ENCODE measurements at regions not wholly inside any gene's neighbourhood (a gene's known extent, or its start where the extent isn't known, plus 50 kb on each side); places are given as distances from the start of the nearest gene placed in this dataset.

DNA sequence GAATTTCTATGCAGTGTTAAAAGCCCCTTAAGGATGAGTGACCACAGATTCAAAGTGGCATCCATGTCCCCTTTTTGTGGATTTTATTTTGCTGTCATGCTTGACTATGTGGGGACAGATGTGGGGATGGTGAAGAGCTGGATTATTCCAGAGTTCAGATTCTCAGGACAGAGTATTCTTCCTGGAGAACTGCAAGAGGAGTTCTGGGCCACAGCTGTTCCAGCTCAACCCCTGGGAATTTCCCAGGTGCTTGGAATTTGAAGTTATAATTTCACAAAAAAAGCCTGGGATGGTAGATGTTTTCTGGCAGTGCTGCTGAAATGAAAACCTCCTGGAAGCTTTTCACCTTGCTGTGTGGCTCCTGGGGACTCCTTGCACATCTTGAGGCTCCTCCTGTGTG lies 671.8 kb upstream of the MARCKS start:
- Histone ChIP-seq H3K27ac (ENCODE audit: low read depth in 1 of 2, low read length in 1 of 2) (no peak overlapping the region), H3K9me3 (ENCODE audit: control insufficient read depth in 2 of 2, insufficient read depth in 1 of 2, low read length in 1 of 2) (no peaks in the 10 kb centered on the region)
- DNase-seq (ENCODE audit: low read depth in 6 of 9, low spot score in 9 of 9), result no peak

DNA sequence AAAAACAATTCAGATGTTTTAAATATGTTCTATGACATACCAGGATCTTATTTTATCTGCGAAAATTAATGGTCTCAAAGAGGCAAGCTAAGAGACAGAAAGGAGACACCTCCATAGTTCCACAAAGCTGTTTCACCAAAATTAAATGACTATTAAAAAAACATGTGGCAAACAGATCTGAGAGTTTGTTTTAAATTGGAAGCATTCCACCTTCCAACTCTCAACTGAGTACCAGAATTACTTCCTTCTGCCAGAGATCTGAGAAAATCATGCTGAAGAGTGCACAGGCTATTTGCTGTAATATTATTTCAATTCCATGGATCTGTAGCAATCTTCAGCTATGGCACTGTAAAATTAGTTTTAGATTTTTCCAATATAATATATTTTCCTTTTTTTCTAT lies 669.5 kb upstream of the MARCKS start:
- no peak overlapping the region for H3K4me3 ChIP-seq (ENCODE audit: low read length in 2 of 2)
- H3K4me1 ChIP-seq (ENCODE audit: control insufficient read depth in 2 of 2, insufficient read depth in 2 of 2, low read length in 2 of 2), result no peaks in the 10 kb centered on the region
- H3K27ac ChIP-seq (ENCODE audit: low read depth in 1 of 2, low read length in 1 of 2), result no peak overlapping the region
- DNase-seq (ENCODE audit: low read depth in 6 of 9, low spot score in 9 of 9), result no peak
- H3K9me3 ChIP-seq (ENCODE audit: control insufficient read depth in 2 of 2, insufficient read depth in 1 of 2, low read length in 1 of 2), result no peaks in the 10 kb centered on the region
- H3K27me3 ChIP-seq (ENCODE audit: control insufficient read depth in 2 of 2, insufficient read depth in 1 of 2, low read length in 1 of 2), result no peaks in the 10 kb centered on the region
- WGBS, result 87% methylated on average over 1 of the region's 1 CpG
- no peaks in the 10 kb centered on the region for H3K36me3 ChIP-seq (ENCODE audit: control insufficient read depth in 2 of 2, insufficient read depth in 2 of 2, low read length in 1 of 2)

More for the DNA sequence above, 671.8 kb upstream of the MARCKS start:
- Histone ChIP-seq H3K4me3 (ENCODE audit: low read length in 2 of 2) (no peak overlapping the region), H3K4me1 (ENCODE audit: control insufficient read depth in 2 of 2, insufficient read depth in 2 of 2, low read length in 2 of 2) (no peaks in the 10 kb centered on the region), H3K27me3 (ENCODE audit: control insufficient read depth in 2 of 2, insufficient read depth in 1 of 2, low read length in 1 of 2) (no peaks in the 10 kb centered on the region), H3K36me3 (ENCODE audit: control insufficient read depth in 2 of 2, insufficient read depth in 2 of 2, low read length in 1 of 2) (no peaks in the 10 kb centered on the region)

DNA sequence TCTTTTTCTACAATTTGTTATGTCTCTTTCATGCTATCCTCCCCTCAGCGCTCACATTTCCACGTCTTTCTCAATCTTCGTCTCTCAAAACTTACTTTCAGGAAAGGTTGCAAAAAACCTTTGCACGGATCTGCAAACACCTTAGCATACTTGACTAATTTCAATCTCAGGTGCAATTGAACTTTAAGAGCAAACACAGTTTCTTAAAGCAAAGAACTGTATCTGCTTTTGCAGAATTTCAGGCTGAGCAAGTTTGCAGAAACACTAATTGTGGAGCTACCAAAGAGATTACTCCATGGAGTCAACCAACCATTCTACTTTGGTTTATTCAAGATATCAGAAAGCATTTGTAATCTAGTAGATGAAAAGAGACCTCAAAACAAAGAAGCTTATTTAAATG lies 668.2 kb upstream of the MARCKS start:
- no peak for DNase-seq (ENCODE audit: low read depth in 6 of 9, low spot score in 9 of 9)
- Histone ChIP-seq H3K4me1 (ENCODE audit: control insufficient read depth in 2 of 2, insufficient read depth in 2 of 2, low read length in 2 of 2) (no peaks in the 10 kb centered on the region), H3K4me3 (ENCODE audit: low read length in 2 of 2) (no peak overlapping the region), H3K36me3 (ENCODE audit: control insufficient read depth in 2 of 2, insufficient read depth in 2 of 2, low read length in 1 of 2) (no peaks in the 10 kb centered on the region), H3K27me3 (ENCODE audit: control insufficient read depth in 2 of 2, insufficient read depth in 1 of 2, low read length in 1 of 2) (no peaks in the 10 kb centered on the region), H3K9me3 (ENCODE audit: control insufficient read depth in 2 of 2, insufficient read depth in 1 of 2, low read length in 1 of 2) (no peaks in the 10 kb centered on the region), H3K27ac (ENCODE audit: low read depth in 1 of 2, low read length in 1 of 2) (no peak overlapping the region)
- WGBS, result 97% methylated on average over 4 of the region's 4 CpGs

- WGBS, result 96% methylated on average over 2 of the region's 2 CpGs
- H3K4me1 ChIP-seq (ENCODE audit: control insufficient read depth in 2 of 2, insufficient read depth in 2 of 2, low read length in 2 of 2), result no peaks in the 10 kb centered on the region
- H3K27me3 ChIP-seq (ENCODE audit: control insufficient read depth in 2 of 2, insufficient read depth in 1 of 2, low read length in 1 of 2), result no peaks in the 10 kb centered on the region
- H3K36me3 ChIP-seq (ENCODE audit: control insufficient read depth in 2 of 2, insufficient read depth in 2 of 2, low read length in 1 of 2), result no peaks in the 10 kb centered on the region
- no peak overlapping the region for H3K27ac ChIP-seq (ENCODE audit: low read depth in 1 of 2, low read length in 1 of 2)
- H3K9me3 ChIP-seq (ENCODE audit: control insufficient read depth in 2 of 2, insufficient read depth in 1 of 2, low read length in 1 of 2), result no peaks in the 10 kb centered on the region
- DNase-seq (ENCODE audit: low read depth in 6 of 9, low spot score in 9 of 9), result no peak
- H3K4me3 ChIP-seq (ENCODE audit: low read length in 2 of 2), result no peak overlapping the region
Measured at GRCh38 chr6:113190170-113190569, 667.0 kb upstream of the MARCKS start.

- H3K27ac ChIP-seq (ENCODE audit: low read depth in 1 of 2, low read length in 1 of 2), result no peak overlapping the region
- no peaks in the 10 kb centered on the region for H3K36me3 ChIP-seq (ENCODE audit: control insufficient read depth in 2 of 2, insufficient read depth in 2 of 2, low read length in 1 of 2)
- no peaks in the 10 kb centered on the region for H3K27me3 ChIP-seq (ENCODE audit: control insufficient read depth in 2 of 2, insufficient read depth in 1 of 2, low read length in 1 of 2)
- DNase-seq (ENCODE audit: low read depth in 6 of 9, low spot score in 9 of 9), result no peak
- H3K4me1 ChIP-seq (ENCODE audit: control insufficient read depth in 2 of 2, insufficient read depth in 2 of 2, low read length in 2 of 2), result no peaks in the 10 kb centered on the region
- WGBS, result 85% methylated on average over 2 of the region's 2 CpGs
- H3K4me3 ChIP-seq (ENCODE audit: low read length in 2 of 2), result no peak overlapping the region
- no peaks in the 10 kb centered on the region for H3K9me3 ChIP-seq (ENCODE audit: control insufficient read depth in 2 of 2, insufficient read depth in 1 of 2, low read length in 1 of 2)
Measured at GRCh38 chr6:113194090-113194489, 663.1 kb upstream of the MARCKS start.

DNA sequence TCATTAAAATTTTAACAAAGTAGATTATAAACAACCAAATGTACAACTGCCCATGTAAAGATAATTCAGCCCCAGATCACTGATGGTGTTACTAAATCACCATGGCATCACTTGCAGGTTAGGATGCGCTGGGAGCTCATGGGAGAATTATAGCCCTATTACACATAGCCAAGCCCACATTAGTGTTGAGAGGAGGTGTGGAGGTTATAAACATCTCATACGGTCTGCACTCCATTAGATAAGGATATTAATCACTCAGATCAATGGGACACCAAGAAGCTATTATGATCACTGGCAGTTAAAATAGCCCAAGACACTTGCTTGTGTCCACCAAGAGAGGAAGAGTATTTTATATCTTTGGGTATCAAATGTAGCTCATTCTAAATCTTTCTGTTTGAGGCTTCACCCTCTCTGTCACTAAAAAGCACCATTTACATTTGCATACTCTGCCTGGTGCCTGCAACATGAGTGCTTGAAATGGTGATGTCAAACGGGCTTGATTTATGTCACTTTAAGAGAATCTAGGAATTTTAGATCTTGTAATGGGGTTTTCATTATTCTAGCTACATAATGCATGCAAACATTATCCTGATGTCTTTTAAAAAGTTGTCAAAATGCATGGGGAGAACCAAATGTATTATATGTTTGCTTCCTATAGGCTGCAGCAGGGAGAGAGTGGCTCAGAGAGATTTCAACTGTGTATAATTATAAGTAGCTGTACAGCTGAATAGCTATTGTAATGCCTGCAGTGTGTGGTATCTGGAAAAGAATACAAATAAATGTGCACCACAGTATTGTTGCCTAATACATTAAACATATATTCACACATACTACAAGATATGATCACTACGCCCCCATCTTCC lies 654.1 kb upstream of the MARCKS start:
- H3K9me3 ChIP-seq (ENCODE audit: control insufficient read depth in 2 of 2, insufficient read depth in 1 of 2, low read length in 1 of 2), result no peaks in the 10 kb centered on the region
- no peaks in the 10 kb centered on the region for H3K36me3 ChIP-seq (ENCODE audit: control insufficient read depth in 2 of 2, insufficient read depth in 2 of 2, low read length in 1 of 2)
- H3K27ac ChIP-seq (ENCODE audit: low read depth in 1 of 2, low read length in 1 of 2), result no peak overlapping the region
- H3K27me3 ChIP-seq (ENCODE audit: control insufficient read depth in 2 of 2, insufficient read depth in 1 of 2, low read length in 1 of 2), result no peaks in the 10 kb centered on the region
- DNase-seq (ENCODE audit: low read depth in 6 of 9, low spot score in 9 of 9), result no peak
- H3K4me3 ChIP-seq (ENCODE audit: low read length in 2 of 2), result no peak overlapping the region
- H3K4me1 ChIP-seq (ENCODE audit: control insufficient read depth in 2 of 2, insufficient read depth in 2 of 2, low read length in 2 of 2), result no peaks in the 10 kb centered on the region
- 93% methylated on average over 4 of the region's 4 CpGs for WGBS

GRCh38 chr6:113203715-113204110 lies 653.4 kb upstream of the MARCKS start:
- H3K4me3 ChIP-seq (ENCODE audit: low read length in 2 of 2), result no peak overlapping the region
- H3K27ac ChIP-seq (ENCODE audit: low read depth in 1 of 2, low read length in 1 of 2), result no peak overlapping the region
- no peak for DNase-seq (ENCODE audit: low read depth in 6 of 9, low spot score in 9 of 9)
- H3K9me3 ChIP-seq (ENCODE audit: control insufficient read depth in 2 of 2, insufficient read depth in 1 of 2, low read length in 1 of 2), result no peaks in the 10 kb centered on the region
- no peaks in the 10 kb centered on the region for H3K27me3 ChIP-seq (ENCODE audit: control insufficient read depth in 2 of 2, insufficient read depth in 1 of 2, low read length in 1 of 2)
- H3K4me1 ChIP-seq (ENCODE audit: control insufficient read depth in 2 of 2, insufficient read depth in 2 of 2, low read length in 2 of 2), result no peaks in the 10 kb centered on the region
- H3K36me3 ChIP-seq (ENCODE audit: control insufficient read depth in 2 of 2, insufficient read depth in 2 of 2, low read length in 1 of 2), result no peaks in the 10 kb centered on the region
- WGBS, result 81% methylated on average over 4 of the region's 4 CpGs

DNA sequence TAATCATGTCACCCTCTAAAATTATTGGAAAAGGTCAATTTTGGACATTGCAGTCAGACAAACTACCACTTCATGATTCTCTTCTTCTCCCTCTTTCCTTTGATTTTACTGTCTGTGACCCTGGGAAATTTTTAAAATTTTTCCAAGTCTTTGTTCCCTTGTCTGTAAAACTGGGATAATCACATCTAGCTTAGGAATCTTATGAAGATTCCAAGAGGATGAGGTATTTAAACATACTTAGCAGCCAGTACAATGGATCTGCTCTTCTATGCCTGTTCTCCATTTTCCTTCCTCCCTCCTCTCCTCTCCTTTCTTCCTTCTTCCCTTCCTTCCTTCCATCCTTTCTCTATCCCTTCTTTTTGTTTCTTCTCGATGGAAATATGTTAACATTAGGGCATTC lies 651.6 kb upstream of the MARCKS start:
- no peaks in the 10 kb centered on the region for H3K9me3 ChIP-seq (ENCODE audit: control insufficient read depth in 2 of 2, insufficient read depth in 1 of 2, low read length in 1 of 2)
- no peaks in the 10 kb centered on the region for H3K36me3 ChIP-seq (ENCODE audit: control insufficient read depth in 2 of 2, insufficient read depth in 2 of 2, low read length in 1 of 2)
- H3K27me3 ChIP-seq (ENCODE audit: control insufficient read depth in 2 of 2, insufficient read depth in 1 of 2, low read length in 1 of 2), result no peaks in the 10 kb centered on the region
- WGBS, result 85% methylated on average over 1 of the region's 1 CpG
- no peak for DNase-seq (ENCODE audit: low read depth in 6 of 9, low spot score in 9 of 9)
- H3K27ac ChIP-seq (ENCODE audit: low read depth in 1 of 2, low read length in 1 of 2), result no peak overlapping the region
- no peak overlapping the region for H3K4me3 ChIP-seq (ENCODE audit: low read length in 2 of 2)
- no peaks in the 10 kb centered on the region for H3K4me1 ChIP-seq (ENCODE audit: control insufficient read depth in 2 of 2, insufficient read depth in 2 of 2, low read length in 2 of 2)

DNA sequence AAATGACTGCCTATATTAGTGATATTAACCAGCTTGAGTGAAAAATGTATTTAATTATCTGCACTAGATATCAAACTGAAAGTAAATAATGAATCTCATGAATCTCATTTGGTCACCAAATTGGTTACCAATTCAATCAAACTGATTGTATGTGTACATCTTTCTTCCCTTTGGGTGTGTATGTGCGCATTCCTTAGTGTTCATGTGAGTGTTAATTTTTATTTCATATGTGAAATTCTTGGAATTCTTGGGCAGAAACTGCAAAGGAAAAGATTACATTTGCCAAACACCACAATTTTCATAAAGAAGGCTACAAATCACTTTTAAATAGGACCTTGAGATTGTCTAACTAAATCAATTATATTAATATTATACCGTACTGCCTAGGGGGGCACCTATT lies 648.4 kb upstream of the MARCKS start:
- Histone ChIP-seq H3K4me1 (ENCODE audit: control insufficient read depth in 2 of 2, insufficient read depth in 2 of 2, low read length in 2 of 2) (no peaks in the 10 kb centered on the region), H3K4me3 (ENCODE audit: low read length in 2 of 2) (no peak overlapping the region), H3K27ac (ENCODE audit: low read depth in 1 of 2, low read length in 1 of 2) (no peak overlapping the region), H3K9me3 (ENCODE audit: control insufficient read depth in 2 of 2, insufficient read depth in 1 of 2, low read length in 1 of 2) (no peaks in the 10 kb centered on the region), H3K36me3 (ENCODE audit: control insufficient read depth in 2 of 2, insufficient read depth in 2 of 2, low read length in 1 of 2) (no peaks in the 10 kb centered on the region), H3K27me3 (ENCODE audit: control insufficient read depth in 2 of 2, insufficient read depth in 1 of 2, low read length in 1 of 2) (no peaks in the 10 kb centered on the region)
- WGBS, result 97% methylated on average over 2 of the region's 2 CpGs
- no peak for DNase-seq (ENCODE audit: low read depth in 6 of 9, low spot score in 9 of 9)

Data from thymus (tissue), 11 donors.